Neural progenitor cell (in vitro differentiated cells): ENCODE measurements at regions not wholly inside any gene's neighbourhood (a gene's known extent, or its start where the extent isn't known, plus 50 kb on each side); places are given as distances from the start of the nearest gene placed in this dataset.
A peak's percentile ranks its signal among the peaks of the same experiment; 100 is the strongest.

Experiments used
- DNase-seq: peaks from one replicate; pipeline ENCODE4 v3.0.0-alpha.2; 2016; ENCODE audit warnings: low spot score
- H2AFZ ChIP-seq: fragments of 200-600 bp; sonication (generic); replicated peaks from 2 replicates; pipeline ENCODE4 v1.6.1; 2016; ENCODE audit warnings: antibody characterized with exemption
- H3F3A ChIP-seq: fragments of 200-600 bp; sonication (generic); 2 replicates; pipeline ENCODE4 v1.6.1; 2016; ENCODE audit warnings: antibody characterized with exemption, low read depth
- H3K27ac ChIP-seq: fragments of 200-600 bp; sonication (generic); 2 replicates; pipeline ENCODE4 v1.5.1; 2016; ENCODE audit warnings: mild to moderate bottlenecking
- H3K27me3 ChIP-seq: fragments of 200-600 bp; sonication (generic); 2 replicates; pipeline ENCODE4 v1.6.1; 2016; ENCODE audit warnings: mild to moderate bottlenecking, moderate library complexity
- H3K36me3 ChIP-seq: fragments of 200-600 bp; sonication (generic); 2 replicates; pipeline ENCODE4 v1.5.1; 2016
- H3K4me1 ChIP-seq: fragments of 200-600 bp; sonication (generic); 2 replicates; pipeline ENCODE4 v1.6.1; 2016; ENCODE audit warnings: mixed run types
- H3K4me2 ChIP-seq: fragments of 200-600 bp; sonication (generic); 2 replicates; pipeline ENCODE4 v1.6.1; 2016
- H3K4me3 ChIP-seq: fragments of 200-600 bp; sonication (generic); 2 replicates; pipeline ENCODE4 v1.5.1; 2016
- H3K79me2 ChIP-seq: fragments of 200-600 bp; sonication (generic); 2 replicates; pipeline ENCODE4 v1.6.1; 2016; ENCODE audit warnings: low read depth
- H3K9ac ChIP-seq: fragments of 200-600 bp; sonication (generic); 2 replicates; pipeline ENCODE4 v1.6.1; 2016
- H3K9me3 ChIP-seq: fragments of 200-600 bp; sonication (generic); 2 replicates; pipeline ENCODE4 v1.5.1; 2016; ENCODE audit warnings: low read depth
- H4K20me1 ChIP-seq: fragments of 200-600 bp; sonication (generic); 2 replicates; pipeline ENCODE4 v1.6.1; 2016; ENCODE audit warnings: low read depth
- H3K27ac Mint-ChIP-seq: 3 replicates; pipeline ENCODE4 v1.8.0; 2021; ENCODE audit warnings: mixed read lengths
- H3K27me3 Mint-ChIP-seq: 2 replicates; pipeline ENCODE4 v1.8.0; 2022; ENCODE audit warnings: low read depth, mild to moderate bottlenecking, inconsistent platforms, moderate library complexity, mixed read lengths; ENCODE audit not compliant: insufficient read depth
- H3K36me3 Mint-ChIP-seq: 3 replicates; pipeline ENCODE4 v1.8.0; 2021; ENCODE audit warnings: mixed read lengths
- H3K4me1 Mint-ChIP-seq: 3 replicates; pipeline ENCODE4 v1.8.0; 2021; ENCODE audit warnings: mixed read lengths
- H3K4me3 Mint-ChIP-seq: 3 replicates; pipeline ENCODE4 v1.8.0; 2021; ENCODE audit warnings: mild to moderate bottlenecking, moderate library complexity, mixed read lengths
- H3K9me3 Mint-ChIP-seq: 3 replicates; pipeline ENCODE4 v1.8.0; 2020; ENCODE audit warnings: mixed read lengths
- EZH2 ChIP-seq: fragments of 200-600 bp; sonication (generic); IDR thresholded peaks from 2 replicates; pipeline ENCODE4 v1.6.1; 2017; ENCODE audit warnings: antibody characterized with exemption, mild to moderate bottlenecking, moderate library complexity
- EZH2phosphoT487 ChIP-seq: fragments of 200-600 bp; sonication (generic); IDR thresholded peaks from 2 replicates; pipeline ENCODE4 v1.6.1; 2017; ENCODE audit warnings: antibody characterized with exemption
- TF ChIP-seq, protein P1 (sequence below): fragments of 200-600 bp; sonication (generic); IDR thresholded peaks from 2 replicates; pipeline ENCODE4 v1.5.1; 2017; ENCODE audit warnings: antibody characterized with exemption, mild to moderate bottlenecking

DNA sequence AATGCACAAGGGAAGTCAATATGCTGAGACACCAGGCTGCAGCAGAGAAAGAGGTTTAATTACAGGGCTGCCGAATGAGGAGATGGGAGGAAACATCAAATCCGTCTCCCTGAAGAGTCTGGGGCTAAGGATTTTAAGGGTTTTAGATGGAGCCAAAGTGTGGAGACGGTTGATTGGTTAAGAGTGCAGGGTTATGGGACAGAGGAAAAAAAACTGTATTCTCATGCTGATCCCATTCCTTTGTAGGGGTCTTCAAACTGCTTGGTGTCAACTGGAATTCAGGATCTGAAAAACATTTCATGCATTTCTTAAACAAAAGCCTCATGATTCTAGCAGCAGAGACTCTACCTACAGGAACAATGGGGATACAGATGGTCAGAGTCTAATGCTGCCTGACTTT, 96.1 kb upstream of the SYNDIG1 start:
- Histone ChIP-seq H2AFZ (peak overlapping the region; percentile 35), H3K9me3 (no peaks in the 10 kb centered on the region), H4K20me1 (no peaks in the 10 kb centered on the region), H3K36me3 (no peaks in the 10 kb centered on the region), H3K27ac (no peak overlapping the region), H3K79me2 (no peaks in the 10 kb centered on the region), H3K27me3 (no peaks in the 10 kb centered on the region), H3K4me1 (peaks cover 7% of the 10 kb centered on the region), H3K9ac (no peak overlapping the region), H3K4me2 (no peak overlapping the region), H3K4me3 (no peak overlapping the region), H3F3A (no peaks in the 10 kb centered on the region)
- DNase-seq: no peak
- H3K36me3 Mint-ChIP-seq: no peaks in the 10 kb centered on the region
- peaks cover 4% of the 10 kb centered on the region for H3K4me1 Mint-ChIP-seq
- H3K9me3 Mint-ChIP-seq: no peaks in the 10 kb centered on the region
- no peak overlapping the region for H3K4me3 Mint-ChIP-seq
- peak overlapping the region; percentile 18 for H3K27ac Mint-ChIP-seq
- peaks cover 2% of the 10 kb centered on the region for H3K27me3 Mint-ChIP-seq
- TF ChIP-seq EZH2phosphoT487 (no peak), EZH2 (no peak)
- TF ChIP-seq, protein P1, sequence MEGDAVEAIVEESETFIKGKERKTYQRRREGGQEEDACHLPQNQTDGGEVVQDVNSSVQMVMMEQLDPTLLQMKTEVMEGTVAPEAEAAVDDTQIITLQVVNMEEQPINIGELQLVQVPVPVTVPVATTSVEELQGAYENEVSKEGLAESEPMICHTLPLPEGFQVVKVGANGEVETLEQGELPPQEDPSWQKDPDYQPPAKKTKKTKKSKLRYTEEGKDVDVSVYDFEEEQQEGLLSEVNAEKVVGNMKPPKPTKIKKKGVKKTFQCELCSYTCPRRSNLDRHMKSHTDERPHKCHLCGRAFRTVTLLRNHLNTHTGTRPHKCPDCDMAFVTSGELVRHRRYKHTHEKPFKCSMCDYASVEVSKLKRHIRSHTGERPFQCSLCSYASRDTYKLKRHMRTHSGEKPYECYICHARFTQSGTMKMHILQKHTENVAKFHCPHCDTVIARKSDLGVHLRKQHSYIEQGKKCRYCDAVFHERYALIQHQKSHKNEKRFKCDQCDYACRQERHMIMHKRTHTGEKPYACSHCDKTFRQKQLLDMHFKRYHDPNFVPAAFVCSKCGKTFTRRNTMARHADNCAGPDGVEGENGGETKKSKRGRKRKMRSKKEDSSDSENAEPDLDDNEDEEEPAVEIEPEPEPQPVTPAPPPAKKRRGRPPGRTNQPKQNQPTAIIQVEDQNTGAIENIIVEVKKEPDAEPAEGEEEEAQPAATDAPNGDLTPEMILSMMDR: no peak

DNA sequence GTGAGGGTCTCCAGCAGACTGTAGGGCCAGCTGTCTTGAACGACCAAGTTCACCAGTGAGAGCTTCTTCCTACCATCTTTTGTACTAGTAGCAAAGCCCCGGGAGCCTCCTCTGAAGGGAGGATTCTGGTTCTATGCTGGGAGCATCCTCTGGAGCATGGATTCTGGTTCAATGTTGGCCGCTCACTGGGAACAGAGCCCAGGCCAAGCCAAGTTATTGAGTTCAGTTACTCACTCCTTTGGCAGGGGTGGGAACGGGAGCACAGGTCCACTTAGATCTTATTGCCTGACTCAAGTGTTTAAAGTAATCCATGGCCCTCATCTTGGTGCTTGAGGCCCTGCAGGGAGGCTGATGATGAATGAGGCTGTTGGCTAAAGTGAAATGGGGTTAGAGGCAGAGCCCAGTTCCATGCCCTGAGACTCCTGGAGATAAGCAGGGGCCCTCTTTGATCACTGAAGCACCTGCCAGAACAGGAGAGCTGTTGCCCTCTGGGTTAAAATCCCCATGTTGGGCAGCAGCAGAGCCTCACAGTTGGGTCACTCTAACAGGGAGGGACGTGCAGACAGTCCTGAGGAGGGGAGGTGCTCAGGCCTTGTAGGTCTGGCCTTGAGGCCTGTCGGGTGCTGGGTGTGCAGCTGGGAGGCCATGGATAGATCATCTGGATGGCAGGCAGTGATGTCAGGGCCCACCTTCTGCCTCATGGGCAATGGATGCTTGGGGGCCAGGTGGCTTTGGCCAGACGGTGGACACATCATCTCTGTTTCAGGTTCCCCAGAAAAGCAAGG, 98.3 kb upstream of the SYNDIG1 start:
- Histone ChIP-seq H3K79me2 (no peaks in the 10 kb centered on the region), H3K4me1 (peaks cover 7% of the 10 kb centered on the region), H3F3A (no peaks in the 10 kb centered on the region), H4K20me1 (no peaks in the 10 kb centered on the region), H3K27ac (no peak overlapping the region), H2AFZ (no peak overlapping the region), H3K4me3 (no peak overlapping the region), H3K27me3 (no peaks in the 10 kb centered on the region), H3K9me3 (no peaks in the 10 kb centered on the region), H3K9ac (no peak overlapping the region), H3K36me3 (no peaks in the 10 kb centered on the region), H3K4me2 (no peak overlapping the region)
- DNase-seq: no peak
- H3K4me1 Mint-ChIP-seq: peaks cover 4% of the 10 kb centered on the region
- H3K27me3 Mint-ChIP-seq: peaks cover 6% of the 10 kb centered on the region
- no peaks in the 10 kb centered on the region for H3K36me3 Mint-ChIP-seq
- TF ChIP-seq, protein P1: no peak
- no peak for TF ChIP-seq EZH2
- TF ChIP-seq EZH2phosphoT487: no peak
- no peak overlapping the region for H3K4me3 Mint-ChIP-seq
- peaks cover 2% of the 10 kb centered on the region for H3K9me3 Mint-ChIP-seq
- no peak overlapping the region for H3K27ac Mint-ChIP-seq

DNA sequence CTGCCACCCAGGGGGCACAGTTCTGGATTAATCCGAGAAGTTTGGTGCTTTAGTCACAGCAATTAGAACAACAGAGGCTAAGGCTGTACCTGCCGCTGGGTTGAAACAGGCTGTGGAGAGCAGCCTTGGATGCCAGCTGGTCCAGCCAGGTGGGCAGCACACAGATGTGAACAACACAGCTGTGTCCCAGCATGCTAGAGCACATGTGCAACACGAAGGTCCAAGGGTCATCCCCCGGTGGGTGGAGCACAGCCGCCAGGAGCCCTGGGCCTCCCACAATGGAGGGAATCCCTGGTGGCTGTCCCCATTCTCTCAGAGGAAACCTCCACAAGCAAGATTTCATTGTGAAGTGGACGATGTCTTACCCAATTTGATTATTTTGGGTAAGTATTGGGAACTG, 99.2 kb upstream of the SYNDIG1 start:
- Mint-ChIP-seq H3K4me3 (no peak overlapping the region), H3K27ac (no peak overlapping the region), H3K9me3 (peaks cover 2% of the 10 kb centered on the region), H3K27me3 (peaks cover 6% of the 10 kb centered on the region), H3K36me3 (no peaks in the 10 kb centered on the region), H3K4me1 (peaks cover 4% of the 10 kb centered on the region)
- no peak for DNase-seq
- no peaks in the 10 kb centered on the region for H3K79me2 ChIP-seq
- TF ChIP-seq, protein P1: no peak
- TF ChIP-seq EZH2phosphoT487 (no peak), EZH2 (no peak)
- no peaks in the 10 kb centered on the region for H3K9me3 ChIP-seq
- H3K4me3 ChIP-seq: no peak overlapping the region
- H3F3A ChIP-seq: no peaks in the 10 kb centered on the region
- no peak overlapping the region for H3K4me2 ChIP-seq
- no peaks in the 10 kb centered on the region for H3K27me3 ChIP-seq
- H4K20me1 ChIP-seq: no peaks in the 10 kb centered on the region
- no peak overlapping the region for H2AFZ ChIP-seq
- no peaks in the 10 kb centered on the region for H3K36me3 ChIP-seq
- H3K9ac ChIP-seq: no peak overlapping the region
- H3K4me1 ChIP-seq: peaks cover 7% of the 10 kb centered on the region
- no peak overlapping the region for H3K27ac ChIP-seq
